GM18867 (cell line): ENCODE measurements at regions not wholly inside any gene's neighbourhood (a gene's known extent, or its start where the extent isn't known, plus 50 kb on each side); places are given as distances from the start of the nearest gene placed in this dataset.

ENCODE experiments used
- ATAC-seq: cut with Tn5 transposase; IDR thresholded peaks from one replicate; pipeline ENCODE4 v1.9.1; 2021; ENCODE audit warnings: mild to moderate bottlenecking, moderate library complexity; ENCODE audit not compliant: unreplicated experiment

- ATAC-seq, result no peak
Measured at GRCh38 chr18:53819671-53820070, 404.8 kb downstream of the MBD2 start.

- ATAC-seq, result no peak
Measured at GRCh38 chr18:53819174-53819573, 405.3 kb downstream of the MBD2 start.

GRCh38 chr18:53817976-53818950, 406.2 kb downstream of the MBD2 start:
- no peak for ATAC-seq

GRCh38 chr18:53800171-53800570, 424.3 kb downstream of the MBD2 start:
- no peak for ATAC-seq

GRCh38 chr18:53799134-53799533, 425.3 kb downstream of the MBD2 start:
- ATAC-seq, result no peak

GRCh38 chr18:53798516-53798915, 426.0 kb downstream of the MBD2 start:
- no peak for ATAC-seq

- ATAC-seq, result no peak
Measured at GRCh38 chr18:53797998-53798495, 426.4 kb downstream of the MBD2 start.

GRCh38 chr18:53796040-53796729, 428.3 kb downstream of the MBD2 start:
- peak; percentile 95 for ATAC-seq

- peak; percentile 26 for ATAC-seq
Measured at GRCh38 chr18:53795610-53796009, 428.9 kb downstream of the MBD2 start.

- no peak for ATAC-seq
Measured at GRCh38 chr18:53795061-53795460, 429.4 kb downstream of the MBD2 start.

- ATAC-seq, result no peak
Measured at GRCh38 chr18:53792762-53793161, 431.7 kb downstream of the MBD2 start.

- no peak for ATAC-seq
Measured at GRCh38 chr18:53790786-53791185, 433.7 kb downstream of the MBD2 start.

- no peak for ATAC-seq
Measured at GRCh38 chr18:53789376-53790247, 434.9 kb downstream of the MBD2 start.

GRCh38 chr18:53785811-53786210, 438.7 kb downstream of the MBD2 start:
- ATAC-seq, result no peak

- ATAC-seq, result no peak
Measured at GRCh38 chr18:53784253-53784652, 440.2 kb downstream of the MBD2 start.

- no peak for ATAC-seq
Measured at GRCh38 chr18:53780666-53781065, 443.8 kb downstream of the MBD2 start.

- ATAC-seq, result no peak
Measured at GRCh38 chr18:53772293-53772692, 452.2 kb downstream of the MBD2 start.

GRCh38 chr18:53771664-53772063, 452.8 kb downstream of the MBD2 start:
- ATAC-seq, result no peak

GRCh38 chr18:53765211-53765610, 459.3 kb downstream of the MBD2 start:
- no peak for ATAC-seq

GRCh38 chr18:53764086-53764485, 460.4 kb downstream of the MBD2 start:
- ATAC-seq, result no peak

GRCh38 chr18:53757328-53757727, 467.1 kb downstream of the MBD2 start:
- ATAC-seq, result no peak
